GM21360 (cell line): ENCODE measurements at regions not wholly inside any gene's neighbourhood (a gene's known extent, or its start where the extent isn't known, plus 50 kb on each side); places are given as distances from the start of the nearest gene placed in this dataset.
A peak's percentile ranks its signal among the peaks of the same experiment; 100 is the strongest.
"Not testable (repeated sequence)": the region's sequence is repeated elsewhere in the genome, so short reads cannot be mapped to it uniquely, and the experiment has no call there.

ENCODE experiments used
- ATAC-seq: cut with Tn5 transposase; IDR thresholded peaks from one replicate; pipeline ENCODE4 v1.9.1; 2021; ENCODE audit warnings: mild to moderate bottlenecking, moderate library complexity; ENCODE audit not compliant: unreplicated experiment

- no peak for ATAC-seq
Measured at GRCh38 chr14:65959563-65960024, 526.6 kb upstream of the CCDC196 start.

DNA sequence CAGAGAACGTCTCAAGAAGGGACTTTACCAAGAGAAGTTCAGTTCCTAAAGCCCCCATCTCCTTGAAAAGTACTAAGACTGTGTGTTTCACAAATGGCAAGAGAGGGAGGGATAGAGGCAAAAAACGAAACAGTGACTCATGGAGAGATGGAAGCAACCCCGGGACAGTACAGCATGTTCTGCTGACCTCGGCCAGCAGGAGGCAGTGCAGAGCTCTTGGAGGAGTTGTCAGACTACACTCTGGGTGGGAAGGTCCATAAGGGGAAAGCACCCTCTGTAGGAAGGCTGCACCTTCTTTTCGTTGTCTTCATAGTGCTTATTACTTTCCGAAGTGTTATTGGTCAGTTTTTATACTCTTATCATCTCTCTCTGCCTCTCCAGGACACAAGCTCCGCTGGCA is 525.2 kb upstream of the CCDC196 start:
- ATAC-seq: peak; percentile 62

DNA sequence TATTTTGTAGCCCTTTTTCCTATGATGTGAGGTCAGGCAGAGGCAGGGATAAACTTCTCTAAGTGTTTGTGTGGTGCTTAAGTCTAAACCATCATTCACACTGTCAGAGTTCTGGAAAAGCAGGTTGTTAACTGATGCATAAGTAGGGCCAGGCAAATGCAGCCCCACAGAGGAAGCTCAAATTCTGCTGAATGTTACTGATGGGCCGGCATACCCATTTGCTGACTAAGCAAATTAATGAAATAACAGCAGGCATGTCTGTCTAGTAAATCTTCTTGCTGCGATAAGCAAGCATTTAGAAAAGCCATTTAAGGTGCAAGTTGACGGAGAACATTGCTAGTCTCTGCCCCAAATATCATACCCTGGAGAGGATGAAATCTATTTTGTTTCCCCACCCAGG is 523.2 kb upstream of the CCDC196 start:
- ATAC-seq: no peak

DNA sequence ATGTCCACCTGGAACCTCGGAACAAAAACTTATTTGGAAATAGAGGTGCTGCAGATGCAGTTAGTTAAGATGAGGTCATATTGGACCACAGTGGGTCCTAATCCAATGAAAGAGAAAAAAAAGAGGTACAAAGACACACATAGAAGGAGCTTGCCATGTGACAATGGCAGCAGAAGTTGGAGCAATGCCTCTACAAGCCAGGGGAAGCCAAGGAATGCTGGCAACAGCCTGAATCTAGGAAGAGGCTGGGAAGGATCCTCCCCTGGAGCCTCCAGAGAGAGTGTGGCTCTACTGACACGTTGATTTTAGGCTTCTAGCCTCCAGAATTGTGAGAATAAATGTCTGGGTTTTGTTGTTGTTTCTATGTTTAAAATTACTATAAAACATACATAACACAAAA is 521.8 kb upstream of the CCDC196 start:
- ATAC-seq: no peak

DNA sequence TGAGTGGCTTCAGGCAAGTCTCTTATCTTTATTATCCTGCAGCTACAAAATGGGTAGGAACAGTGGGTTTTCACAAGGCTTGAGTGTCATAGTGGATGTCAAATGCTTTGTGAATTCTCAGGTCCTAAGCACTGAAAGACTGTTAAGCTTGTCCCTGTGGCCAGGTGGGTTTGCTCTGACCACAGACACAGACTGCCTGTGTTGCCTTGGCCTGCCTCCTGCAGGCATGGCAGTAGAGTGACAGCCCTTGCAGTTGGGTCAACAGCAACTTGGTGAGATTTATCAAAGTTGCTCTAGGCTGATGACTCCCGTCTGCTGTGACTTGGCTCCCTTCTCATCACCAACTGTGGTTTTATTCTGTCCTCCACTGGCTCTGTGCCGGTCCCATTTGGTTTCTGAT is 520.0 kb upstream of the CCDC196 start:
- ATAC-seq: no peak

DNA sequence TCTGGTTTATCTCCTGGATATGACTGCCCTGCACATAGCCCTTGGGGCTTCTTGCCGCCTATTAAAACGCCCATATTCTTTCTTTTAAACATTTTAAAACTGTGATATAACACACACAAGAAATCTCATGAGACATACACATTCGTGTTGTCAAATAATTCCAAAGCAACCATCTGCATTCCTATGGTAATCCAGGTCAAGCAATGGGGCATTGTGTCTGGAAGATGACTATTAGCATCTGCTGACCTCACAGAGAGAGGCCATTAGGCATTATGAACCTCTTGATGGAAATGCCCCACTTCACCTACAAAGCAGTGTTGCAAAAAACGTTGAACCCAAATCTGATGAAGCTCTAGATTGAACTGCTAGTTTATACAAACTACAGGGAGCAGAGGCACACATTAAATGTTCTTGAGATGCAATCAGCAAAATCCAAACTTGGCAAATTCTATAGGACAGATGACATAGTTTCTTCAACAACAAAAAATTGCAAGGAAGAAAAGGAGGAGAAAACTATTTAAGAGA is 513.8 kb upstream of the CCDC196 start:
- ATAC-seq: no peak

DNA sequence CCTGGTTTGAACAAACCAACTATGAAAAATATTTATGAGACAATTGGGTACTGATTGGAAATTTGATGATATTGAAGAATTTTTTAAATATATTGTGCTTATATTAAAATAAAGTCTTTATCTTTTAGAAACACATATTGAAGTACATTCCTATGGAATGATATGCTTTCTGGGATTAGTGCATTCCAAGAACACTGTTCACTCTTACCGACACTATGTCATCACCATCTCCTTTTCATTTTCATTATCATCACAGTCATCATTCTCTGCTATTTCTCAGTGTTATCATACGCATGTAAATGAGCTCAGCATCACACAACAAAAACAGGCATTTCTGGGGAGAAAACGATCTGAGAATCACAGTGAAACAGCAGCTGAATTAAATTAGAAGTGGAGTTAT is 513.3 kb upstream of the CCDC196 start:
- ATAC-seq: no peak

DNA sequence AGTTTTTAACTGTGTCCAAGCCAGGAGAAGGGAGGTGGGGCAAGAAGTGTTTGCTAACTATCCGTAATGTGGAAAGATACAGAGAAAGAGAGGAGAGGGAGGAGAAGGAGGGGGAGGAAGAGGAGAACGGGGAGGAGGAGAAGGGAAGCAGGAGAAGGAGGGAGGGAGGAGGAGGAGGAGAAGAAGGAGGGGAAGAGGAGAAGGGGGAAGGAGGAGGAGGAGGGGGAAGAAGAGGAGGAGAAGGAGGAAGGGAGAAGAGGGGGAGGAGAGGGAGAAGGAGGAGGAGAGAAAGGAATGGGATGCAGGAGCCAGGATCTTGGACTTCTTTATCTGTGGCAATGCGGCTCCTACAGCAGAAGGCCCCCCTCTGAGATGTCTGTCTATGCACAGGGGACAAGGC is 510.3 kb upstream of the CCDC196 start:
- ATAC-seq: no peak

DNA sequence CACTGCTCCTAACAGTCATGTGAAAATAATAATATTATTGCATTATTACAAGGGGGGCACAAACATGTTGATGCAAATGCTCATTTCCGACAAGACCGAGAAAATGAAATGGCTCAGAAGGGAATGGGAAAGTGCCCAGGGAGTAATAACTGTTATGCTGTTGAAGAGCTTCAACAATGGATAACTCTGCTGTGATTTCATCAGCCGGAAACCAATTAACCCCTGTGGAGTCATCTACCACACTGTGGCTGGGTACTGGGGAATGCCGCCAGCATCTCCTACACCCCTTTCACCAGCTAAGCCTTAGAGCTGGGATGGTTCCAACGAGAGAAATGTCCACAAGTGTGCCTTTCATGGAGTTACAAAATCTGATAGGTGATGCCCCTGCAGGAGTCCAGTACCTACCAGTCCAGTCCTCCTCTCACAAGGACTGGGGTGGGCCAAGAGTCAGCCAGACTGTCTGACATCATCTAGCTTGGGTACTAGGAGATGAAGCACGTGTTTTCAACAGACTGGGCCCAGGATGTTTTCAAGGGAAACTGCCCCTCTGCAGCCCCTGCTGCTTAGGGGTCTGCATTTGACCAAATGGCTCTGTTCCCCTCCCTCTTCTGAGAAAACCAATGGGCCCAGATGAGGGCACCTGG is 509.3 kb upstream of the CCDC196 start:
- ATAC-seq: no peak

GRCh38 chr14:65981192-65981843 is 504.9 kb upstream of the CCDC196 start:
- no peak for ATAC-seq

GRCh38 chr14:65986041-65986440 is 500.1 kb upstream of the CCDC196 start:
- no peak for ATAC-seq

DNA sequence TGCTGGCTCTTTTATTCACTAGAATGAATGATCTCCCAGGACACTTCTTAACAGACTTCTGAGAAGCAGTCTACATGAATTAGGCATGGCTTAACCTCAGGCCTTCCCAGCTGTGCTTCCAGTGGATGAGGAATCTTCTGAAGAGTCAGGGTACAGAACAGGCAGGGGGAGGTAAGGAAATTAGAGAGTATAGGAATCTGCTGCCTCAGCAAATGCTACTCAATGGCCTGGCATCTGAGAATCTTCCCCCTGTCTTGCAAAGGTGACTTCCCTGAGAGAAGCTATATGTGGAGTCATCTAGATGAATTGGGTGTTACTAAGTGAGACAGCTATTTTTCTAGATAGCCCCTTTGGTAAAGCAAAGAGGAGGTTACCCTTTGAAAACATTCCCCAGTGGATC is 496.2 kb upstream of the CCDC196 start:
- ATAC-seq: no peak

DNA sequence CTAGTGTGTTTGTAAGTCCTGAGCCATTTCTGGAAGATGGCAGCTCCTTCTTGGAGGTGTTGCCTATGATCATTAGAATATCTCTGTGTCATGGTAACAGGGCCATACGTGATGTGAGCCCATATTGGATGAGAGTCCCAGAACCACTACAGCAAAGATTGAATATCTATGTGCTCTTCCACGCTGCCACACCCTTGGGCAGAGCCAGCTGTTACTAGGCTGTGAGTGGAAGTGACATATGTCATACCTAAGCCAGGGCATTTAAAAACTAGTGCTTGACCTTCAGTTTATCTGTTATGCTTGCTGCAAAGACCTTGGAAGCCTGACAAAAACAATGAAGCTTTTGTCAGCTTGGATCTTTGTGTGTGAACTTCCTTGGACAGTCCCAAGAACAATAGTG is 495.1 kb upstream of the CCDC196 start:
- ATAC-seq: no peak

GRCh38 chr14:65991935-65992334 is 494.2 kb upstream of the CCDC196 start:
- ATAC-seq: not testable (repeated sequence)

DNA sequence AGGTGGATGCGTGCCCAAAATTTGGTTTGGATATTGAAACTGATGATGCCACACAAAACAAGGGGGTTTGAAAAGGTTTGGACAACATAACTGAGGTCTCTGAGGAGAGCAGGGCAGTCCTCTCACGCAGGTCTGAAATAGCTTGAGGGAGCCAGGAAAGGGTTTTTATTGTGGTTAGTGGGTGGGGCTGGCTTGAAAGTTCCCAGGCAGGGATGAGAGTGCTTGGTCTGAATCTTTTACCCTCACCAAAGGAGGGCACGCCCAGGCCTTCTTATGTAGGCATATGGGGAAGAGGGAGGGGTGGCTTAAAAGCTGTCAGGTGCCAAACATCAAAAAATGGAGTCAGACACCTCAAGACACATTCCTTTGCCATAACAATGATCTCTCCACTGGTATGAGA is 493.1 kb upstream of the CCDC196 start:
- ATAC-seq: no peak

DNA sequence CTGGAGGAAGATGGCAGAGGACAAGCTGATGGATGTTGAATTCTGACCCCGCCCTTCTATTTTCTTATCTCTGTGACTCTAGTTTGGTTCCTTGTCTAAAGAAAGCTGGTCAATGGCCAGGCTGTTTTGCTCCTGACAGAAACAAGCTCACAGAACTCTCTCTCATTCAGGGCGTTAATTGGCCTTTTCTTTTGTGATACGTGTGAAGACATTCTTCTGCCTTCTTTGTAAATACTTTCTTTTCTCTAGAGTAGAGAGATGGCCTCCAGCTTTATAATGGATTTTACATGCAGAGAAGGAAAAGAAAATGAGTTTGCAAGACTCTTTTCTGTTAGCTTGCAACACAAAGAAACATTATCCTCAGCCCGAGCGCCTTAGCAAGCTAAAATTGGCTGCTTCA is 492.2 kb upstream of the CCDC196 start:
- no peak for ATAC-seq

DNA sequence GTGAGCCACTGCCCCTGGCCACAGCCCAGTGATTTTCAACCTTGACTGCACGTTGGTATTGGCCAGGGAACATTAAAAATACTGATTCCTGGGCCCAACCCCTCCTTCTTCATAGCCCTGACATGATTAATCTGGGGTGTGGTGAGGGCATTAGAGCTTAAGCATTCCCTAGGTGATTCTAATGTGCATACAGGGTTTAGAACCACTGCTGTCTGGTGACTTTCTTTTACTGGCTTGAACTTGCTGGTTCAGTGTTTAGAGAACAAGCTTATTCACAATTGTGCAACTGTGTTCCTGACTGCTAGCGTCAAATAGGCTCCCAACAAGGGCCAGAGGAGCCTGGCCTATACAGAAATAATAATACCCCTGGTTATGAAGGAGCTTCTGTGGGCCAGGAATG is 488.8 kb upstream of the CCDC196 start:
- ATAC-seq: no peak

DNA sequence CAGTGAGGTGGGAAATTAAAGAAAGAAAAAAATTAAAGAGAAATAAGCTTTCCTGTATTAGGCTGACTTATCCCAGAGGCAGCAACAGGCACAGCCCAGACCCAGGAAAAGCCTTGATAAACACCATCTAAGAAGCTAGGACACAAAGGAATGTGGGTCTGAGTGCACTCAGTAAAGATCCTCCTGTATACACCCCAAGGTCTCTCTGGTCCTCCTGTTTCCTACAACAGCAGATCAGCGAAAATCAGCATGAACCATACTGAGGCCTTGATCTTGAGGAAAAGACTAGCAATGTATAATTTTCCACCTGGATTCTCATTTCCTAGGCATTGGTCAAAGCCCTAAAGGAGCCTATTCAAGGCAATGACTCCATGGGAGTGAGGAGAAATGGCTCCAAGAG is 486.3 kb upstream of the CCDC196 start:
- ATAC-seq: no peak

DNA sequence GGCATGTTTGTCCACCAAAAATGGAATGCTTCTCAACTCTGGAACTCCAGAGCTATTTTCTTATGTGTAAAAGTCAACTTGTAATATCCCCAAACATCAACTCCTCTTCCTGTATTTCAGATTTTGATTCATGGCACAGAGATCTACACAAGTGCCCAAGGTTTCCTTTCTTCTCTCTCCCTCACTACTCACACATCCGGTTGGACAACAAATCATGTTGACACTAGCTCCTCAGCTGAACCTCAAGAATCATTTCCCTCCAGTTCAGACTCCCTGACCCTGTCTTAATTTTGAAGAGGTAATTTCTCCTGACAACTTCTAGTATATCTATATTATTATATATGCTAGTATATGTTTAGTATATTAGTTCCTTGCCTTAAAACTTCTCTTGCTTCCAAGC is 485.4 kb upstream of the CCDC196 start:
- no peak for ATAC-seq

DNA sequence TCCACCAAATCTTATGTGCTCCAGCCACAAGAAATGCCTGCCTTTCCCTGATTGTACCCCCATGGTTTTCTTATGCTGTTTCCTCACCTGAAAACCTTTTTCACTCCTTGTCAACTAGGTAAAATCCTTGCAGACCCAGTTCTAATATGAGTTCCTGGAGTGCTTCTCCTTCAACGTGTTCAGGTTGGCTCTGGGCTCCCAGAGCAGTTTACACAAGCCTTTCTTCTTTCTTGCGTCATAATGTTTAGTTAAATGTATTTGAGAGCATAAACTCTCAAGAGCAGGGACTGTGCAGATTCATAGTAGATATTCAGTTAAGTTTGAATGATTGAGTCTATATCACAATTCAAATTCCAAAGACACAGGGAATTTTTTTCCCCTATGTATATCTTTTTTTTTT is 484.8 kb upstream of the CCDC196 start:
- ATAC-seq: no peak

GRCh38 chr14:66003082-66003730 is 483.0 kb upstream of the CCDC196 start:
- no peak for ATAC-seq

DNA sequence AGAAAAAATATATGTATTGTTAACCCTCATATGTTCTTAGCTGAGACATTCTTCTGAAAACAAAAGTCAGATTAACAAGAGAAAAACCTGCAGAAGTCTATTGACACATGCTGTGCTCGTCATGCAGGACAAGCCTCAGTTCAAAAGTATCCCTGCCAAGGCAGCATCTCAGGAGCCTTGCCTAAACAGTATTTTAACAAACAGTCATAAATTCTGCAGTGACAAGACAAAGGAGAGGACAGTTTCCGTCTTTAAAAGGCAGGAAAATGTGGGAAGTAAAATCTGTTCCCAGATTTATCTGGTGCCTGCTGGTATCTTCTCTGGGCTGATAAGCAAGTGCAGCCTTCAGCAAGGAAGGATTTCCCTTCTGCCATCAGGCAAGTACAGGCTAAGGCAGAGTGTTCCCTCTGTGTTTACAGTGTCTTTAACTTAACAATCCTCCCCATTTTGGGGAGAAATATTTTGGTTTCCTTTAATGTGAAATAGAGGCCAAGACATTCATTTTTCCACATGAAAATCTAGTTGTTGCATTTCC is 480.2 kb upstream of the CCDC196 start:
- ATAC-seq: no peak
